Uterus (tissue), 2 donors: ENCODE measurements at regions not wholly inside any gene's neighbourhood (a gene's known extent, or its start where the extent isn't known, plus 50 kb on each side); places are given as distances from the start of the nearest gene placed in this dataset.

Source experiments
- CTCF ChIP-seq, 4 experiments: fragments of 200-600 bp in 2 of 4; fragments of 450-650 bp in 2 of 4; sonication (generic) in 2 of 4; IDR thresholded peaks; one replicate each; pipeline ENCODE4 v1.5.1; 2016 to 2019; ENCODE audit warnings: antibody characterized with exemption in 4 of 4, mild to moderate bottlenecking in 2 of 4, moderate library complexity in 1 of 4
- POLR2A ChIP-seq, 2 donors: fragments of 450-650 bp; IDR thresholded peaks; one replicate each; pipeline ENCODE4 v1.6.1; 2016; ENCODE audit warnings: antibody characterized with exemption in 2 of 2, mild to moderate bottlenecking in 1 of 2, moderate library complexity in 1 of 2

- no peak for TF ChIP-seq CTCF (IDR thresholded peaks at IDR 0.05)
- TF ChIP-seq POLR2A (IDR thresholded peaks at IDR 0.05) = no peak
These were observed 201.2 kb upstream of the FOXG1 start for GRCh38 chr14:28565345-28565744.
